ENCODE measurements at regions not wholly inside any gene's neighbourhood (a gene's known extent, or its start where the extent isn't known, plus 50 kb on each side); places are given as distances from the start of the nearest gene placed in this dataset.
"Not testable (repeated sequence)": the region's sequence is repeated elsewhere in the genome, so short reads cannot be mapped to it uniquely, and the experiment has no call there.

DNA sequence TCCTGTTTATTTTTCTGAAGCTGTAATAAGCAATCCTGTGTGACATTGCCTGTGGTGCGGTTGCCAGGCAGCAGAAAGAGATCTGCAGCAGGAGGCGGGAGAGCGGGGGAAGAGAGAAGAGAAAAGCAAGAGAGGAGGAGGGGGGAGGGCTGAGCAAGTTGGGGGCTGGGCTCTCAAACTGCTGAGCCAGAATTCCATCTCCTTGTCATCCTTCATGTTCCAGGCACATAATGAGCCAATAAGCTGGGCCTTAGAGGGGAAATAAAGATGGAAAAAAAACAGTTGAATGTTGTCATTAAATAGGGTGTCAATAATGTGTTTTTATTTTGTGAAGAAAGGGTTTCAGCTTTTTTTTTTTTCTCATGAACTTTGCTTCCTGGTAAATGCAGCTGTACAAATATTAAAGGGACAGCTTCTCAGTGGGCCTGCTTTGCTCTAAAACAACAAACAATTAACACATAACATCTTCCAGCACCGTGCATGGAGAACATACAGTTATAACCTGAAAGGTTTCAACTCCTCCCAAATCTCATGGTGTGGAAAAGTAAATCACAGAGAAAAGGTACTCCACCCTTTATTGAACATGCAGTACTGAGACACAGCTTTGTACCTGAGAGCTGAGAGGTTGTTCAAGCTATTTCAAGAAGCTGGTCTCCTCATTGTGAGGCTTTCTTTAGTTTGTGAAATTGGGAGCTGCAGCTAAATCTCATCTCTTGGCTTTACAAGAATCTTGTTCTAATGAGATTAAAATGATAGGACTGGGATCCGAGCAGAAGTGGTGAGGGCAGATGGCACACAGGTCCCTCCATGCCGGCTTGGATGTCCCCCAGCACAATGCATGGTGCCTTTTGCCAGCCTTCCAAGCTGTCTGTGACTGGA lies 451.1 kb upstream of the KCNMB2 start:
- DNase-seq = peak; percentile 88

DNA sequence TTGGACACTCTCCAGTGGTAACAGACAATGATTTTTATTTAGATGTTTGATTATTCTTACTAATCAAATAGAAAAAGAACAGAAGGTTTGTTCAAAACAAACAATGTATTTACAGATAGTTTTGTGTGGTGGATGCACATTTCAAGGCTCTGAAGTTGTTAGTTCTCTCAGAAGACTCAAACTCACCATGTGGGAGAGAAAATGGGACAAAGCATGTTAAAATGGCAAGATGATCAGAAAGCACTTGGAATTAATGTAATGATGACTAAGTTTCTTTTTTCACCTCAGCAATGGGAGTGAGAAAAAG lies 450.5 kb upstream of the KCNMB2 start:
- DNase-seq = no peak

GRCh38 chr3:178086144-178086825 lies 450.0 kb upstream of the KCNMB2 start:
- DNase-seq = no peak

DNA sequence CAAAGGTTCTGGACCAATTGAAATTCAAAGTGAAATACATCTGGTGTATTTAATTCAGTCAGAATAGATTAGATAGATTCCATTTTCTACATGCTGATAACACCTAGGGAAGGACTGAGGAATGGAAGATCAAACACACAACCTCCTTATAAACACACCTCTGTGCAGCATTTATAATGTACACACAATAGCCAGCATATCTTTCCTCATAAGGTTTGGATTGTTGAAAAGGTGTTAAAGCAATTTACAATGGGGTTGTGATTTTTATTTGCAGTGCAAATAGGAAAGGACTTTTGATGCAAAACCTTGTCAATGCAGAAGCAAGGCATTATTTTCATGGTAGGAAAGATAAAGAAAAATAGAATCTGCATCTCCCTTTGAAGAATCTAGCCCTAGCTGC lies 448.9 kb upstream of the KCNMB2 start:
- no peak for DNase-seq

DNA sequence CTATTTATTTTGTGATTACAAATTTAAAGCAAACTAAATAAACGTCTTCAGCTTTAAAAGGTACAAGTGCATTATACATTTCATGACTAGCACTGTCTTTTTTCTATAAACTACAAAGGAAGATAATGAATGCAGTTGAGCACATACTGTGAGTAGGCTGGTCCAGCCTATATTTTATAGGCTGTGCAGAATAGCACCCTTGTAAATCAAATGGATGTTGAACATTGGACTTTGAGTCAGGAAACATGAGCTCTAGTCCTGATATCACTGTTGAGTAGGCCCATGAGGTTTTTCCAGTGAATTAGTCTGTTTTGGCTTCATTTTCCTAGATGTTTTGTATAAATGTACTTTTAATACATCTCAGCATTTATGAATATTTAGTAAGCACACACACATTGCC lies 447.3 kb upstream of the KCNMB2 start:
- DNase-seq = no peak

- no peak for DNase-seq
Observed at GRCh38 chr3:178090899-178091298, 445.3 kb upstream of the KCNMB2 start.

DNA sequence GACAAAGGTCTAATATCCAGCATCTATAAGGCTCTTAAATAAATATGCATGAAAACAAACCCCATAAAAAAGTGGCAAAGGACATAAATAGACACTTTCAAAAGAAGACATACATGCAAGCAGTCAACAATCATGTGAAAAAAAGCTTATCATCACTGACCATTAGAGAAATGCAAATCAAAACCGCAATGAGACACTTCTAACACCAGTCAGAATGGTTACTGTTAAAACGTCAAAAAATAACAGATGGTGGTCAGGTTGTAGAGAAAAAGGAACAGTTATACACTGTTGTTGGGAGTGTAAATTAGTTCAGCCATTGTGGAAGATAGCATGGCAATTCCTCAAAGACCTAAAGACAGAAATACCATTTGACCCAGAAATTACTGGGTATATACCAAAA lies 440.7 kb upstream of the KCNMB2 start:
- no peak for DNase-seq

- DNase-seq = no peak
Observed at GRCh38 chr3:178096955-178097354, 439.3 kb upstream of the KCNMB2 start.

GRCh38 chr3:178097576-178097975 lies 438.7 kb upstream of the KCNMB2 start:
- peak; percentile 78 for DNase-seq

DNA sequence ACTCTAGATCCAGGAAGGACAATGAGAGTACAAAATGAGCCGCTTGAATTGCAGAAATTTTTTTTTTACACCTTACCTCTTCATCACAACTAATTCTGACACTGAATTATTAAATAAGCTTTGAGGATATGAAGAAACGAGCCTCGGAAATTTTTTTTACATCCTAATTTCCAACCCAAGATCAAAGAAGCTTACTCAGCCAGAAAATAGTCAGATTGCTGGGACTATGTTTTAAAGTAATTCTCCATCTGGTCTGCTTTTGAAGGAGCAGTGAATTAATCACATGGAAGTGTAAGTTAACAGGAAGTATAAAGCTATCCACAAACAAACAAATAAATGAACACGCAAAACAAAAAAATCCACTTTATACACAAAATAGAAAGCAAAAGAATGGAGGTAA lies 437.0 kb upstream of the KCNMB2 start:
- DNase-seq = no peak

DNA sequence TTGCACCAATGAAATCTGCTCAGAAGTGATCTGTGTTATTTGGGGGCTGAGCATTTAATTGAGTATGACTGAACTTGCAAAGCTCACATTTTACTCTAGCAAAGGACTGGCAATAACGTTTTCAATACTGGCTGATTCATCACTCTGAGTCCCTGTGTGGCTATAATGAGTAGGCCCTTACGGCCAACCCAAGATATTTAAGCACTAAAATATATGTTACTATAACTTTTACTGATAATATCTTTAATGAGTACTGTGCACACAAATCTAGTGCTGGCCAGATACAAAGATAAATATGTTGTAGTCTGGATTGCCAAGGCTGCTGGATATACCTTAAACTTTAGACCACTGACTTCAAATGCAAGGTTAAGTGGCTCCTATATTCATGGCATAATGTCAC lies 436.4 kb upstream of the KCNMB2 start:
- no peak for DNase-seq

GRCh38 chr3:178100908-178101307 lies 435.3 kb upstream of the KCNMB2 start:
- no peak for DNase-seq

DNA sequence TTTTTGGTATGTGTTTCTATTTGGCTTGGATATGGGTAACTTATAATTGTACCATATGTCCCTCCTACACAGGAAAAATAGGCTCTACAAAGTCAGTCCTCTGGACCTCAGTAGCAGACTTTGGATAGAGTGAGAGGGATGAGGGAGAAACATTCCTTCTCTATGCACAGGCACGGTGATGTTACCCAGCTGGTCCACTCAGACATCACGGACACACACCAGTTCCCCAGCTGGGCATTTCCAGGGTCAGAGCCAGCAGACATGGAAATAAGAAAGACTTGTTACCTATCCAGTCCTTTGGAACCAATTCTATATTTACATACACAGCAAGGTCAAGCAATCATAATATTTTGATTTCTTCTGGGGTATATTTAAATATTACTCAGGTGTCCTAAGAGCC lies 433.1 kb upstream of the KCNMB2 start:
- DNase-seq = no peak

DNA sequence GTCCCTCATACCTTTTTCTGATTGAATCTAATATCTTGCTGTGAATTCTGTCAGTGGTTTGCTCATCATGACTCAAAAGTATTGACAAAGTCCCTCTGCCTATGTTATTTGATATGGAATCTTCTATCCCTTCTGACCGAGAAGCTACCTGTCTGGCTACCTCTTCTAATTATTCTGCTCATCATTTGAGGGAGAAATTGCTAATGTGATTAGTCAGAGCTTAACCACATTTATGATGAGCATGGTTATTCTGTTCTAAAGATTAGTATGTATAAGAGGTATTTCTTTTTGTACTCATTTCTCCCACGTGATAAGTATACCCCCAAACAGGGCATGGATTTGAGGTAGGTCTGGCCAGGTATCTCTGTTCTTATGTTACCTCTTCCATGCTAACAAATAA lies 428.4 kb upstream of the KCNMB2 start:
- no peak for DNase-seq

DNA sequence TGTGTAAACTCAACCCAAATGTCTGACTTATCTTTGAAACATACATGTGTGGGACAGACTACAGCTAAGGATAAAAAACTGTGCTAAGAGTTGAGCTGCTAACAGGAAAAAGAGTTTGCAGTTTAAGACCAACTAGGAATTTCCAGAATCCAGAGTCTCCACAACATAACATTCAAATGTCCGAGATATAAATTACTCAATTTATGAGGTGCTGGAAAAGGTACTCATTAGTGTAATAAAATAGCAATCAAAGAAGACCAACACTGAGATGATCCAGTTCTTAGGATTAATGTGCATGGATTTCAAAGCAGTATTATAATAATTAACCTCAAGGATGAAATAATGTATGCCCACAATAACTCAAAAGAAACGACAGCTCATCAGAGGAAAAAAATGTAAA lies 426.5 kb upstream of the KCNMB2 start:
- no peak for DNase-seq

- DNase-seq = no peak
Observed at GRCh38 chr3:178112134-178112533, 424.1 kb upstream of the KCNMB2 start.

- DNase-seq = not testable (repeated sequence)
Observed at GRCh38 chr3:178112552-178112951, 423.7 kb upstream of the KCNMB2 start.

GRCh38 chr3:178117641-178118040 lies 418.6 kb upstream of the KCNMB2 start:
- no peak for DNase-seq

DNA sequence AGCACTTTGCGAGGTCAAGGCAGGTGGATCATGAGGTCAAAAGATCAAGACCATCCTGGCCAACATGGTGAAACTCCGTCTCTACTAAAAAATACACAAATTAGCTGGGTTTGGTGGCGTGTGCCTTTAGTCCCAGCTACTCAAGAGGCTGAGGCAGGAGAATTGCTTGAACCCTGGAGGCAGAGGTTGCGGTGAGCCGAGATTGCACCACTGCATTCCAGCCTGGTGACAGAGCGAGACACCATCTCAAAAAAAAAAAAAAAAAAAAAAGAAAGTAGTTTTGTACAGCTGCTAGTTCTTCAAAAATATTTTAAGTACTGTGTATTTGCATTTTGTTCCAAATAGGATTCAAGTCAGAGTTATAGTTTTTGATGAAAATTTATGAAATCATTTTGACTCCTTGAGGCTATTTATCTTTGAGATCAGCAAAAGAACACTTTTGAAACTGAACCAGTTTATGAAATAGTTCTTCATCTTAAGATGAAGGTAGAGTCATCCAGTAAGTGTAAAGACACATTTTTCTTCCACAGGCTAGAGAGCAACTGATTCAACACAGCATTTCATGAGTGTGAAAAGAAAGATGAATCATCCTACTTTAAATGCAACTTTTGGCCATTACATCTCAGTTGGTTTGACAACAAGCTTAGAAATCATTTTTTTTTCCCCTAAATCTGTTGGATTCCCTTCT lies 416.5 kb upstream of the KCNMB2 start:
- peak; percentile 34 for DNase-seq

DNA sequence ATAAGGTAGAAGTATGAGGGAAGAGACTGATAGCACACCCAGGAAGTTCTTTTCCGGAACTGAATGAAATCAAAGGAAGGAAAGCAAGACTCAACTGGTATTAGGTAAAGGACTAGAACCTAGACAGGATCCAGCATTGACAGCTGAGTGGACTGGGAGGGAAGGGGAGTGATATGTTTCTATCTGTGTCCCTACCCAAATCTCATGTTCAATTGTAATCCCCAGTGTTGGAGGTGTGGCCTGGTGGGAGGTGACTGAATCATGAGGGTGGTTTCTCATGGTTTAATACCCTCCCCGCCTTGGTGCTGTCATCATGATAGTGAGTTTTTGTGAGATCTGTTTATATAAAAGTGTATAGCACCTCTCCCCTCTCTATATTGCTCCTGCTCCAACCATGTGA lies 415.9 kb upstream of the KCNMB2 start:
- no peak for DNase-seq

DNA sequence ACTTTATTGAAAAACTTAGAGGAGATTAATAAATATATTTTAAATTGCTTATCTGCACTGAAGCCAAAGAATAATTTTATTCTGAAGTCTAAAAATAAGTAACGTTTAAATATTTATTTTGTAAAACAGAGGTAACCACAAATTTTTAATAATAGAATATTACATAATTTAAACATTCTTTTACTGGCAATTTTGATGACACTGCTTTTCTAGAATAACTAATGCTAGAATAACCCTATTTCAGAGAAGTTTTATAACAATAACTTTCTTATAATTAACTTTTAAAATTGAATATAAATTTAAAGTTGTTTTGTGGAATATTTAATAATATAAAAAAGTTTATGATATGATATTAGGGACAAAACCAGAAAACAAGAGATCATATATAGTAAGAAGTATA lies 409.6 kb upstream of the KCNMB2 start:
- DNase-seq = no peak

DNA sequence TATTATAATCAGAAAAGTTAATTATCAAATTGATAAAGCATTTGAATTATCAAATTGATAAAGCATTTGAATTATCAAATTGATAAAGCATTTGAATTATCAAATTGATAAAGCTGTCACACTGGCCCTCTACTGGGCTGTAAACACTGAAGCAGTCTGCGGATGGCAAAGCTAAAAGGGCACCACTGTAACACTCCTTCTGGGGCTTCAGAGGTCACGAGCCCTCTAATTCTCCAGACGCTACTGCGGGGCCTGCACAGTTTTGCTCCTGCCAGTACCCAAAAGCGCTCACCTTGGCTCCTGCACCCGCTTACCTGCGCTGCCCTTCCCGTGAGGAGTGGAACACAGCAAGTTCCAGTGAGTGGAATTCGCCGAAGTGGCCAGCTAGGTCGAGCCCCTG lies 409.0 kb upstream of the KCNMB2 start:
- no peak for DNase-seq

DNA sequence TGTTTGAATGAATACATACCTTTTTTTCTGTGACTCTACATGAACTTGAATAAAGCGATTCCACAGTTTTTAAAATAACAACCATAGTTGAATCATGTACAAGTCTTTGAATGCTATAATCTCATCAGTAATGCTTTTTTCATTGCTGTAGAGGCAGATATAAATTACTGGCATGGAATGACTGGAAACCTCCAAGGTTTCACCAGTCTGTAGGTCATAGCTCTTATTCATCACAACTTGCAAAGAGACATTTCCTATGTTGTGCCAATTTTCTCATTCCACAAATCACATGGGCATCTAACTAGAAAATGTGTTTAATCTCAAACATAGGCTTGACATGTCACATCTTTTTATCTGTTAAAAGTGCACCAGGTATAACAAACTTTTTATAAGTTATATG lies 407.1 kb upstream of the KCNMB2 start:
- DNase-seq = no peak

DNA sequence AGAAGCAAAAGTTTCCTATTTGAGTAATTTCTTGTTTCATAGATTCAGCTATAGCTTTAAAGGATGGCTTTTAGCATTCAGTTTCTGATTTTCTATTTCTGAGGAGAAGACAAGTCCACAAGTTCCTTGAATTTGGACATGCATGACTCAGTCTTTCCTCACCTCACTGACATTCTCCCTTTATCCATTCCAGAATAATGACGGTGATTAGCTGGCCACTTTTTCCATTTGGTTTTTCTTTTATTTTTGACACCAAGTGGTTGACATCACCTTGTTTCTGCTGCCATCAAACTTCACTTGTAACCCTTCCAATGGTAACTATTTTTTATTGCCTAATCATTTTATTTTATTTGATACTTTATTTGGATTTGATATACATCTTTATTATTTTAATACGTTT lies 404.4 kb upstream of the KCNMB2 start:
- DNase-seq = peak; percentile 23

All from fibroblast of skin of scalp (primary cell).